H54 (cell line): ENCODE measurements at regions not wholly inside any gene's neighbourhood (a gene's known extent, or its start where the extent isn't known, plus 50 kb on each side); places are given as distances from the start of the nearest gene placed in this dataset.

ENCODE experiments used
- DNase-seq: peaks from one replicate; pipeline ENCODE4 v3.0.0; 2011; ENCODE audit warnings: low spot score, mixed read lengths; ENCODE audit not compliant: insufficient read length
- FAIRE-seq: peaks from 3 replicates; lab custom pipeline; 2011; peaks lifted over from hg19 to GRCh38; lab: Jason Lieb, UNC
- POLR2A ChIP-seq: IDR thresholded peaks from 2 replicates; pipeline ENCODE4 v1.6.1; 2011; ENCODE audit warnings: low read depth, mild to moderate bottlenecking, low read length

DNA sequence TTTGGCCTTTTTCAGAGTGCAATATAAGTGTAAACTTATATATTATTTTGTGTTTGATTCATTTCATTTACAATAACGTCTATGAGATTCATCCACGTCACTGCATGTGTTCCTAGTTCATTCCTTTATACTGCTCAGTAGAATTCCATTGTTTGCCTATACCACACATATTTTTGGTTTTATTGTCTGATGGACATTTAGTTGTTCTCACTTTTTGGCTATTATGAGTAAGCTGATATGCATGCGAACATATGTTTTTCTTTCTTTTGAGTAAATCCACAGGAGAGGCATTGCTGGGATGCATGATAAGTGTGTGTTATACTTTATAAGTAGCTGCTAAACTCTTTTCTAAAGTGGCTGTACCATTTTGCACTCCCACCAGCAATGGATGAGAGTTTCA lies 314.8 kb upstream of the HS6ST1 start:
- no peak for TF ChIP-seq POLR2A
- DNase-seq (no peak), FAIRE-seq (no peak)

DNA sequence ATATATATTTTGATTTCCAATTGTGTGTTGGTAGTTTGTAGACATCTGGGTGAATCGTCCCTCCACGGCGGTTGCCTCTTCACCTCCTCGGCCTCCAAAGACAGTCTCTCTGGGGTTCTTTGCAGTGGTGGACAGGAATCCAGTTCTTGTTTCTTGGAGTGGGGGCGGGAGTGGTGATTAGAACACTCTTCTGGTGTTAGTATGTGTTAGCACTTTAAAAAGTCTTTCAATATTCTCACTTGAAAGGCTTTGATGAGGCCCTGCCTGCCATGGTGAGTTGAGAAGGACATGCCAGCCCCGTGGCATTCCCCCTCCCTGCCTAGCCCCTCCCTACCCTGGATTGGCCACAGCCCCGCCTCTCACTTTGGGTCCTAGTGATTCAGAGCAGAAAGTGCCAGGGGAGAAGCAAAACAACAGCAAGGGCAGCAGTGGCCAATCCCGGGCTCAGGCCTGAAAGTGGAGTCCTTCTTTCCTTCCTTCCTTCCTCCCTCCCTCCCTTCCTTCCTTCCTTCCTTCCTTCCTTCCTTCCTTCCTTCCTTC lies 316.8 kb upstream of the HS6ST1 start:
- FAIRE-seq (no peak), DNase-seq (no peak)
- TF ChIP-seq POLR2A = no peak

DNA sequence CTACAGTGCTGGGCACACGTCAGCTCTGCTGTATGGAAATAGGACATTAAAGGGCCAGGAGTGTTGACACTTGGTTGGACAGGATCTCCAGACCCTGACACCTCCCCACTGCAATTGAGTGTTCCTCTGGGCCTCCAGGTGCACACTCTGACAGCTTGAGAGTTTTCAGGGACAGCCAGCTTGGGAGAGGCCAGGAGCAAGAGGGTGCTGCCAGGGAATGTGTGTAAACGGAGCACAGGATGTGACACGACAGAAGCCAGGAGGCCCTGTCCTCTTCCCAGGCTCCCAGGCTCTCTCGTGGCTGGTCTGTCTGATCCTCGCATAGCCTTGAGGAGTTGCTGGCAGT lies 318.1 kb upstream of the HS6ST1 start:
- no peak for FAIRE-seq
- no peak for DNase-seq
- no peak for TF ChIP-seq POLR2A

- FAIRE-seq (no peak), DNase-seq (no peak)
- no peak for TF ChIP-seq POLR2A
Measured at GRCh38 chr2:128637481-128638155, 318.9 kb upstream of the HS6ST1 start.

- no peak for FAIRE-seq
- TF ChIP-seq POLR2A = no peak
- no peak for DNase-seq
Measured at GRCh38 chr2:128638341-128639119, 319.9 kb upstream of the HS6ST1 start.

DNA sequence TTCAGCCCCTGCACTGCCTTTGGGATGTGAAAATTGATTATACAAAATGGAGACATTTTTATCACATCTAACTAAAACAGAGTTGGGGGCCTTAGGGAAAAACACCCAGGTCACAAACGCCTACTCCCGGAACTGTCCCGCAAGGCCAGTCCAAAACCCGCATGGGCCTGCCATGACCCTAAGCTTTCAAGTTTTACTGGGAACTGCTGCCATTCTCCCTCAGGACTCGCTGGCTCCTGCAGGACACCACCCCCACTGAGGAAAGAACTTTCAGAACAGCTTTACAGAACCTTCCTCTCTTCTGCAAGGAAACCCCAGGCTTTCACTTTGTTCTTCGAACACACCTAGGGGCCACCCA lies 320.4 kb upstream of the HS6ST1 start:
- TF ChIP-seq POLR2A = no peak

DNA sequence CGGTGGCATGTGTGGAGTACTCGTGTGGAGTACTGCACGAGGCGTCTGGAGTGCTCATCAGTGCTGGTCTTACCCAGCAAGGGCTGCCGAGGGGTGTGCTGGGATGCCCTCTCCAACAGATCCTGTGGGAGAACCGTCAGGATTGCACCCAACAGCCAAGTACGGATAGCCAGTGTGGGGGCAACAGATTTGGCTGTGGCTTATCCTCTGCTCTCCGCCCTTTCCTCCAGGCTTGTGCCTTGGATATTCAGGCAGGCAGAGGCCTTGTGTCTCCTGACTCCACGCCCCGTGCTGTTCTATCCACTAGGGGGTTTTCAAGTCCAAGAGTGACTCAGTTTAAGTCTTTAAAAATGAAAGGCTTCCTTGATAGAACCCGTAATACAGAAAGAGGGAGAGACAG lies 321.0 kb upstream of the HS6ST1 start:
- no peak for FAIRE-seq
- no peak for DNase-seq
- no peak for TF ChIP-seq POLR2A

More for the DNA sequence above, 320.4 kb upstream of the HS6ST1 start:
- DNase-seq = no peak
- FAIRE-seq = no peak

DNA sequence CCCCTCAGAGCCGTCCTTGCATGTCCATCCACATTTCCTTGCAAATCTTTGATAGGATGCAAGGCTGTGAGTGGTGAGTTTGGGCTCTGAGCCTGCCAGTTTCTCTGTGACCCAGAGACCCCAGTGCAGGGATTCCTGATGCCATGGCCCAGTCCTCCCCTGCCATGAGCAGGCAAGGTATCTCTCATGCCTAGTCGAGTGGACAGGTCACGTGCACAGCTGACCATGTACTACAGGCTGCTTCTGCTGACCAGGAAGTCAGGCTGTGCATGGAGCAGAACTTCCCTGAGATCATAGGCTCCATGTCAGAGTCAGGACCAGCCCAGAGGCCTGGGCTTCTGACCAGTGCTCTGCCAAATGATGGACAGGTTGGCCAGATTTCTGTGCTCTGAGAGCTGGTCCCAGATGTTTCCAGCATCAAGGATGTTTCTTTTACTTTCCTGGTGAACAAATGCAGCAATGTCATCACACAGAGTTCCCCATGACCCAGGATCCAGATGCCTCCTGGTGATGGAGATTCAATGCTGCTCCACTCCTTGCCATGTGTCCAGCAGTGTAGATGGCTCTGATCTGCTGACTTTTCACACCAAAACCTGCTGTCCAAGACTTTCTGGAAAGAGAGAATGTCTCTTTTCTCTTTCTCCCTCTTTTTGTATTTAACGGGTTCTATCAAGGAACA lies 321.6 kb upstream of the HS6ST1 start:
- no peak for DNase-seq
- FAIRE-seq = no peak
- no peak for TF ChIP-seq POLR2A

GRCh38 chr2:128640845-128641360 lies 322.2 kb upstream of the HS6ST1 start:
- no peak for TF ChIP-seq POLR2A
- no peak for DNase-seq
- FAIRE-seq = no peak

DNA sequence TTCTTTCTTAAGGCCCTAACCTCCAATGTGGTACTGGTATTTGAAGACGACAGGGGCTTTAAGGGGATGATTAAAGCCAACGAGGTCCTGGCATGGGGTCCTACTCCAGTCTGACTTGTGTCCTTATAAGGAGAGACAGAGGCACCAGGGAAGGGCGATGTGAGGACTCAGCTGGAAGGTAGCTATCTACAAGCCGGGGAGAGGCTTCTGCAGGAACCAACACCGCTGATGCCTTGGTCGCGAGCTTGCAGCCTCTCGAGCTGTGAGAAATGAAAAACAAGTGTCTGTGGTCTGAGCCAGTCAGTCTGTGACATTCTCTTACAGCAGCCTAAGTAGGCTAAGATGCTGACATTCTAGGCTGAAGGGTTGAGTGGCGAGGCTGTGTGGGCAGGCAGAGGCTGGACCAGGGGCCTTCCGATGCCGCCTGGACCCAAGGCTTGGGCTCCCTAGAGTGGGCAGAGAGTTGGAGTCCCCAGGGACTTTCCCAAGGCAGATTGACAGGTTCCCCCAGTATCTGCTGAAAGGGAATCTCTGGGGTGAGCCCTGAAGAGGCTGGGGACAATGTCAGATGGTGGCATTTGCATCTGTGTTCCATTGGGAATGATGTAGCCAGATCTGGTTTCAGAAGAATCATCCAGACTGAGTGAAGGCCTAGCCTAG lies 322.9 kb upstream of the HS6ST1 start:
- DNase-seq = no peak
- FAIRE-seq = no peak
- no peak for TF ChIP-seq POLR2A

GRCh38 chr2:128642316-128642715 lies 323.6 kb upstream of the HS6ST1 start:
- TF ChIP-seq POLR2A = no peak
- DNase-seq (no peak), FAIRE-seq (no peak)

GRCh38 chr2:128642821-128643220 lies 324.2 kb upstream of the HS6ST1 start:
- no peak for FAIRE-seq

DNA sequence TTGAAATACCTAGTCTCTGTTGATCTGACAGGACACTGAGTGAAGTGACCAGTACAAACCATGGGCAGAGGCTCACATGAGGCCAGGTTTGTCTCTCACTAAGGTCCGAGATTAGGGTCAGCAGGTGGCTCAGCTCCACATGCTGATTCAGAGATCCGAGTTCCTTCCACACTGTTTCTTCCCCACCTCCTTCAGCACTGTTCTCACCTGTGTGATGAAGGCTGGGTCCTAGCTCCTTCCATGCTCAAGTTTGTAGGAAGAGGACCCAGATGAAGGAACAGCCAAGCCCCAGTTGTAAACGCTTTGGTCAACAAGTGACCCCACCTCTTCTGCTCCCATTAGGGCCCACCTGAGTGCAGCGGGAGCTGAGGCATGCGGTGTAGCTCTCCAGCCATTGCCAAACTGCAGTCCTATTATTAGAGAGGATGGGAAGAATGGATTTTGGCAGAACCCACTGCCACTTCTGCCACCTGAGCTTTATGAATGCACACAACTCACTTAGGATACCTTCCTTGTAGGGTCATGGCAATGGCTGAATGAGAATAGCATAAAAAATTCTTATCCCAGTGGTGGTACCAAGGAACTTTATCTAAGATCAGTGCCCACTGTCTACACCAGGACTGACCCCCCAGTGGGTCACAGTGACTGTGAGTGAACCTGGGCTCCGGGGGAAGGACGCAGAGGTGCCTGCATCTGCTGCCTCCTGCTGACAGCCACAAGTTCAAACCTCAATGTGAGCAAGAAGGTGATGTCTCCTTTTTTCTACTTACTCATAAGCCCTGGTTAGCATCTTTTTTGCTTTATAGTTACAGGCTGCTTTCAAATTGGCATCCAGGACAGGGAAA lies 324.8 kb upstream of the HS6ST1 start:
- TF ChIP-seq POLR2A = no peak
- DNase-seq (no peak), FAIRE-seq (no peak)

More at GRCh38 chr2:128642821-128643220, 324.2 kb upstream of the HS6ST1 start:
- TF ChIP-seq POLR2A = no peak
- DNase-seq = no peak
